ENCODE measurements at regions not wholly inside any gene's neighbourhood (a gene's known extent, or its start where the extent isn't known, plus 50 kb on each side); places are given as distances from the start of the nearest gene placed in this dataset.

DNA sequence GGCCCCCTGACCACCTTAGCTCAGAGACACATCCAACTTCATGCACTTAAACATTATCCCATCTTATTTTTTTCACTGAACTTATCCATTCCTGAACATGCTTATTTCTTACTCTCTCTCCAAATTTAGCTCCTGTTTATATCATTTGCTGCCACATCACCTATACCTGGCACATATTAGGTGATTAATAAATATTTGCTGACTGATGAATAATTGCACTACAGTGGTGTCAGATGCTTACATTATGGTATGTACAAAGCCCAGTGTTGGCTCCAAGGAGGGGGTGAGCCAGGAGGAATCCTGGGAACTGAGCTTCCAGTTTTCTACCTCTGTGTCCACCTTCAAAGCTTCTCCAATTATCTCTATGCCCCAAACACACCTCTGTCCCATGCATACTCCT, 124.0 kb upstream of the PMFBP1 start:
- TF ChIP-seq ZFX (IDR thresholded peaks at IDR 0.05): no peak
- TF ChIP-seq, protein P1, sequence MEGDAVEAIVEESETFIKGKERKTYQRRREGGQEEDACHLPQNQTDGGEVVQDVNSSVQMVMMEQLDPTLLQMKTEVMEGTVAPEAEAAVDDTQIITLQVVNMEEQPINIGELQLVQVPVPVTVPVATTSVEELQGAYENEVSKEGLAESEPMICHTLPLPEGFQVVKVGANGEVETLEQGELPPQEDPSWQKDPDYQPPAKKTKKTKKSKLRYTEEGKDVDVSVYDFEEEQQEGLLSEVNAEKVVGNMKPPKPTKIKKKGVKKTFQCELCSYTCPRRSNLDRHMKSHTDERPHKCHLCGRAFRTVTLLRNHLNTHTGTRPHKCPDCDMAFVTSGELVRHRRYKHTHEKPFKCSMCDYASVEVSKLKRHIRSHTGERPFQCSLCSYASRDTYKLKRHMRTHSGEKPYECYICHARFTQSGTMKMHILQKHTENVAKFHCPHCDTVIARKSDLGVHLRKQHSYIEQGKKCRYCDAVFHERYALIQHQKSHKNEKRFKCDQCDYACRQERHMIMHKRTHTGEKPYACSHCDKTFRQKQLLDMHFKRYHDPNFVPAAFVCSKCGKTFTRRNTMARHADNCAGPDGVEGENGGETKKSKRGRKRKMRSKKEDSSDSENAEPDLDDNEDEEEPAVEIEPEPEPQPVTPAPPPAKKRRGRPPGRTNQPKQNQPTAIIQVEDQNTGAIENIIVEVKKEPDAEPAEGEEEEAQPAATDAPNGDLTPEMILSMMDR (conservative IDR thresholded peaks at IDR 0.05): no peak
- H3K27ac ChIP-seq: no peak overlapping the region

DNA sequence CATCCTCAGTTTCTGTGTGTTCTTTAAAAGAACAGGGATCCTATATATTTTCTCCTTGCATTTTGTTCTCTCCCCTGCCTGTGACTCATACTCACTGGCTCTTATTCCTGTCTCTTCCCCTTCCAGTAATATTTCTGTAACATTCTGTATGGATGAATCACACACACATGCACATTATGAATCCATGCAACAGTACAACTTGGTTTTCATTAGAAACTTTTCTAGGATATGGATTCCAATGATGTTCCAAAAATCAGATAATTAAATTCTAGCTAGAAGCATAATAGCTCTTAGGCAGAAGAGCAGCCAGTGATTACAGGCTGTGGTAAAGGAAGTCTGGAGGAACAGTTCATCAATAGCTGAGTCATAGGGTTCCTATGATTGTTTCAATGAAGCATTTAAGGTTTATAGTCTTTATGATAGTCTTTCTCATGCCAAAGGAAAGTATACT, 119.6 kb upstream of the PMFBP1 start:
- TF ChIP-seq ZFX (IDR thresholded peaks at IDR 0.05): no peak
- TF ChIP-seq, protein P1 (conservative IDR thresholded peaks at IDR 0.05): no peak
- no peak overlapping the region for H3K27ac ChIP-seq

- no peak overlapping the region for H3K27ac ChIP-seq
Observed at GRCh38 chr16:72291121-72291520, 119.2 kb upstream of the PMFBP1 start.

DNA sequence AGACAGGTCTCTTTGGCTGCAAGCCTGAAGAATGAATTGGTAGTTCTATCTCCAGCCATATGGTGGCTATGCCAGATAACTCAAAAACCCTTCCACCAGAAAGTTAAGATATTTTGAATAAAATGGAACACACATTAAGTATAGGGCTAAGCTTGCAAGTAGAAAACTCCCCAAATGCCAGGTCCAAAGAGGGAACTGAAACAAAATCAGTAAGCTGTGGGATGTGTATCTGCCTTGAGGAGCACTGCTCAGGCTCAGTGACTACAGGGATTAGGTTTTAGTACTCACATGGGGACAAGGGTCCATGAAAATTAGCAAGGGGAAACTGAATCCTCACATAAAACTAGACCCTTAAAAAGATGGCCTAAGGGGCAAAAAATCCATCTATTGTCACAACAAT, 115.7 kb upstream of the PMFBP1 start:
- TF ChIP-seq, protein P1 (conservative IDR thresholded peaks at IDR 0.05): no peak
- no peak for TF ChIP-seq ZFX (IDR thresholded peaks at IDR 0.05)
- H3K27ac ChIP-seq: no peak overlapping the region

More at GRCh38 chr16:72291121-72291520, 119.2 kb upstream of the PMFBP1 start:
- TF ChIP-seq, protein P1 (conservative IDR thresholded peaks at IDR 0.05): no peak
- no peak for TF ChIP-seq ZFX (IDR thresholded peaks at IDR 0.05)

- no peak overlapping the region for H3K27ac ChIP-seq
- TF ChIP-seq, protein P1 (conservative IDR thresholded peaks at IDR 0.05): no peak
Observed at GRCh38 chr16:72286936-72287620, 115.1 kb upstream of the PMFBP1 start.

GRCh38 chr16:72285728-72286127, 113.8 kb upstream of the PMFBP1 start:
- TF ChIP-seq, protein P1 (conservative IDR thresholded peaks at IDR 0.05): no peak
- TF ChIP-seq ZFX (IDR thresholded peaks at IDR 0.05): no peak

DNA sequence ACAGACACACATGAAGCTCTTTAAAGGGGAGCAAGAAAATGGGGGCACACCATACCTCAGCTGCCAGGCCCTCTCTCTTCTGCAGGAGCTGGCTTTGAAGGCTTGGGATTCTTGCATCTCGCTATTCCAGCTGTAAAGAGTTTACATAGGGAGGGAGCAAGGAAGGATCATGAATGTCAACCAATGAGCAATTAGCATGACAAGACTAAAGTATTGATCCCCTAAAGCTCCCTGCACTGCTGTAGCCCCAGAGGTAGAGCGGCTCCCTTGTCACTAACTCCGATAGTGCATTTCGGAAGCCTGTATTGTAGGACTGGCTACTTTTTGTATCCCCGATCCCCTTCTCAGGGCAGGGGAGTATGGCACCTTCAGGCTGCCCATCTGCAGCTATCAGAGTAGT, 113.4 kb upstream of the PMFBP1 start:
- H3K27ac ChIP-seq: no peak overlapping the region
- TF ChIP-seq, protein P1 (conservative IDR thresholded peaks at IDR 0.05): no peak
- no peak for TF ChIP-seq ZFX (IDR thresholded peaks at IDR 0.05)

More at GRCh38 chr16:72285728-72286127, 113.8 kb upstream of the PMFBP1 start:
- H3K27ac ChIP-seq: no peak overlapping the region

Measured in C4-2B (cell line).